ENCODE measurements at regions not wholly inside any gene's neighbourhood (a gene's known extent, or its start where the extent isn't known, plus 50 kb on each side); places are given as distances from the start of the nearest gene placed in this dataset.

DNA sequence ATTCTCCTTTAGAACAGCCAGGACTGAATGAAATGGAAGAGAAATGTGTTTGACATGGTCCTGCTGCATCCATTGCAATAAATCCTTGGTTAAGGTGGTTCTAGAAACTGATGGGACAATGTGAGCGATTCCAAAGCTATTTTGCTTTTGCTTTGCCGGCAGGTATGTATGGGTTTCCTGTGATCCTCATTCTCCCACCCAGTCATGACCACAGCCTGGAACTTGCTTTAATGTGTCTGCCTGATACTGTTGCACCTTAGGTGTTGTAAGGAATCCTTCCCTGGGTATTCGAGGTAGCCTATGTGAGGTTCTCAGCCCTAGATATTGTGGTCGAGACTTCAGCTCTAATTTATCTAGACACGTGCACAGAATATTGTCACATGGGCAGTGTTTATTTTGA lies 86.1 kb downstream of the ZNF518B start:
- no peak for DNase-seq (ENCODE audit: low read depth)
- no peak overlapping the region for H3K4me3 ChIP-seq (ENCODE audit: low read length)
- TF ChIP-seq, protein P1, sequence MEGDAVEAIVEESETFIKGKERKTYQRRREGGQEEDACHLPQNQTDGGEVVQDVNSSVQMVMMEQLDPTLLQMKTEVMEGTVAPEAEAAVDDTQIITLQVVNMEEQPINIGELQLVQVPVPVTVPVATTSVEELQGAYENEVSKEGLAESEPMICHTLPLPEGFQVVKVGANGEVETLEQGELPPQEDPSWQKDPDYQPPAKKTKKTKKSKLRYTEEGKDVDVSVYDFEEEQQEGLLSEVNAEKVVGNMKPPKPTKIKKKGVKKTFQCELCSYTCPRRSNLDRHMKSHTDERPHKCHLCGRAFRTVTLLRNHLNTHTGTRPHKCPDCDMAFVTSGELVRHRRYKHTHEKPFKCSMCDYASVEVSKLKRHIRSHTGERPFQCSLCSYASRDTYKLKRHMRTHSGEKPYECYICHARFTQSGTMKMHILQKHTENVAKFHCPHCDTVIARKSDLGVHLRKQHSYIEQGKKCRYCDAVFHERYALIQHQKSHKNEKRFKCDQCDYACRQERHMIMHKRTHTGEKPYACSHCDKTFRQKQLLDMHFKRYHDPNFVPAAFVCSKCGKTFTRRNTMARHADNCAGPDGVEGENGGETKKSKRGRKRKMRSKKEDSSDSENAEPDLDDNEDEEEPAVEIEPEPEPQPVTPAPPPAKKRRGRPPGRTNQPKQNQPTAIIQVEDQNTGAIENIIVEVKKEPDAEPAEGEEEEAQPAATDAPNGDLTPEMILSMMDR (conservative IDR thresholded peaks at IDR 0.05; ENCODE audit: low read depth, low read length), result no peak

DNA sequence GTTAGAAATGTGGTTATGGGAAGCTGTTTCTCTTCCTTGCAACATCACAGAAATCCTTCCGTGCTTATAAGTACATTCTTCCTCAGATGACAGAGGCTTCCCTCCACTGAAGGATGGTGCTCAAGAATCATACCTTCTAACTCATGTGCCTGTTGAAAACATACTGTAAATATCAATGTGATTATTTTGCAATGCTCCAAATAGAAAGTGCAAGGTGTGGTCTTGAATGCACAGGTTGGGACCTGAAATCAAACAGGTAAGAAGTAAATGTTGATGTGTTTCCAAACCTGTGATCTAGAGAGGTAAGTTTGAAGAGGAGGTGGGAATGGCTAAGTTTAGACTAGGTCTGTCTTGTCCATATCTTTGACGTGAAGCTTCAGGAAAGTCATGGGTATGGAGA lies 87.7 kb downstream of the ZNF518B start:
- TF ChIP-seq, protein P1 (conservative IDR thresholded peaks at IDR 0.05; ENCODE audit: low read depth, low read length), result no peak
- no peak overlapping the region for H3K4me3 ChIP-seq (ENCODE audit: low read length)
- no peak for DNase-seq (ENCODE audit: low read depth)

DNA sequence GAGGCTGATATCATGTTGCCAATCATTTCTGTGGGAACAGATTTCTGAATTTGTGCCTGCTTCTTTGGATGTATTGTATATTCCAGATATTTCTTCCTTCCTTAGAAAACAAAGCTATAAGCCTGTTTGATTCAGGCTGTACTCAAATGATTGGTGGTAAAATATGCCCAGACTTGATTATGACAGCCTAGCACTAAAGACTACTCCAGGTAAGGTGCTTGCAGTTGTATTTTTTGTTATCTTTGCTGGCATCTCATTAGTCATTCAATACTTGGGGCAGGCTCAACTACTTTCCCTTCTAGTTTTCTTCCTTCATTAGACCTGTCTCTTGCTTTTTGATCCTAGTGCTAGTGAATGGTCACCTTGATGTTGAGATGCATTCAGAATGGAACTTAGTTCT lies 90.6 kb downstream of the ZNF518B start:
- TF ChIP-seq, protein P1 (conservative IDR thresholded peaks at IDR 0.05; ENCODE audit: low read depth, low read length), result no peak
- DNase-seq (ENCODE audit: low read depth), result no peak
- H3K4me3 ChIP-seq (ENCODE audit: low read length), result no peak overlapping the region

DNA sequence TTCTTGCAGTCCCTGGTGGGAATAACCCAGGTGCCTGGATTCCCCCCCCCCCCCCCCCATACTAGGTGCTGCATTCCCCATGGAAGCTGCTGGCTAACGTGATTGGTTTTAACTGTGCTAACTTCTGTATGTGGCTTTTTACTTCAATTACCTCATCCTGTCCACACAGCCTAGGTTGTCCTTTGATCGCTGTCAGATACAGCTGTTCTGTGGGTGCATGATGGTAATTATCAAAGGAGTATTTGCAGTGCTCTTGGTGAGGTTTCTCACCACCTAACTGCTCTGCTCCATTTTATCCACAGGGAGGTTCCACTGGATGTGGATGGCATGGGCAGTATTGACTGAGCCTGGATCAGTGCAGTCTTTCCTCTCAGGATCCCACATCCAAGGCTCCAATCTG lies 93.0 kb downstream of the ZNF518B start:
- TF ChIP-seq, protein P1 (conservative IDR thresholded peaks at IDR 0.05; ENCODE audit: low read depth, low read length), result no peak
- no peak for DNase-seq (ENCODE audit: low read depth)

DNA sequence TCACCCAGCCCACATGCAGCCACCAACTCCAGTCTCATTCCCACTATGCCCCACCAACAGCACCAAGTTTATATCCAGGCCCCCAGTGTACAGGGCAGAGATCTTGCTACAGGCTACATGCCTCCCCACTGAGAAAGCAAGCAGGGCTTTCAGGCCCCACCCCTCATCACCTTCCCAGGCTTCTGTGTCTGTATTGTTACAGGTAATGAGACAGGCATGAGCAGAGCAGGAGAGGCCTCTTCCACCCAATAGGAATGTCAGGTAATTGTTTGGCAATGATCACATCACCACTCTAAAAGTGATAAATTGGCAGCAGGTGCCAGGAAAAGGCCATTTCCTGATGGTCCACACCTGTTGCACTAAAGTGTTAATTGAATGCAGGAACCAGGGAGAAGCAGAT lies 102.5 kb downstream of the ZNF518B start:
- TF ChIP-seq, protein P1 (conservative IDR thresholded peaks at IDR 0.05; ENCODE audit: low read depth, low read length), result no peak
- DNase-seq (ENCODE audit: low read depth), result no peak
- H3K4me3 ChIP-seq (ENCODE audit: low read length), result no peak overlapping the region

More for the DNA sequence above, 93.0 kb downstream of the ZNF518B start:
- no peak overlapping the region for H3K4me3 ChIP-seq (ENCODE audit: low read length)

DNA sequence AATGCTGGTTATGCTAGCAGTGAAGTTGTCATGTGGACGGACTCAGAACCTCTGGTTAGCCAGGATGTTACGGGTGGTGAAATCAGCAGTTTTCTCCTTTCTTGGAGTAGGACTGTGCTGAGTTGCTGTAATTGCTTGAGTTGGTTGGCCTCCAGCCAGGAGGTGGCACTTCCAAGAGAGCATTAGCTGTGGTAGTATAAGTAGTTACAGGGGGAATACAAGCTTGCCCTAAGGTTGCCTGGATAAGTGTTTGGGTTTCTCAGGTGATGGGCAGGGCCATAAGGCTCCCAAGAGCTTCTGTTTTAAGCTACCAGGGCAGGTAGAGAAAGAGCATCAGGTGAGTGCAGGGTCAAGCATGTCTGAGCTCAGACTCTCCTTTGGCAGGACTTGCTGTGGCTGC lies 103.0 kb downstream of the ZNF518B start:
- TF ChIP-seq, protein P1 (conservative IDR thresholded peaks at IDR 0.05; ENCODE audit: low read depth, low read length), result no peak
- no peak for DNase-seq (ENCODE audit: low read depth)
- no peak overlapping the region for H3K4me3 ChIP-seq (ENCODE audit: low read length)

DNA sequence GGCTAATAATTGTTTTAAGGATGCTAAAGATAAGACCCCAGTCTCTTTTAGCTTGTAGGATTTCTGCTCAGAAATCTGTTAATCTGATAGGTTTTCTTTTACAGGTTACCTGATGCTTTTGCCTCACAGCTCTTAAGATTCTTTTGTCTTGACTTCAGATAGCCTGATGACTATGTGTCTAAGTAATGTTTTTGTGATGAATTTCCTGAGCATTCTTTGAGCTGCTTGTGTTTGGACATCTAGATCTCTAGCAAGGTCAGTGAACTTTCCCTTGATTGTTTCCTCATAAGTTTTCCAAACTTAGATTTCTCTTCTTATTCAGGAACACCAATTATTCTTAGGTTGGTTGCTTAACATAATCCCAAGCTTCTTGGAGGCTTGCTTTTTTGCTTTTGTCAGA lies 104.1 kb downstream of the ZNF518B start:
- TF ChIP-seq, protein P1 (conservative IDR thresholded peaks at IDR 0.05; ENCODE audit: low read depth, low read length), result no peak
- no peak for DNase-seq (ENCODE audit: low read depth)
- H3K4me3 ChIP-seq (ENCODE audit: low read length), result no peak overlapping the region
